ENCODE measurements at regions not wholly inside any gene's neighbourhood (a gene's known extent, or its start where the extent isn't known, plus 50 kb on each side); places are given as distances from the start of the nearest gene placed in this dataset.

DNA sequence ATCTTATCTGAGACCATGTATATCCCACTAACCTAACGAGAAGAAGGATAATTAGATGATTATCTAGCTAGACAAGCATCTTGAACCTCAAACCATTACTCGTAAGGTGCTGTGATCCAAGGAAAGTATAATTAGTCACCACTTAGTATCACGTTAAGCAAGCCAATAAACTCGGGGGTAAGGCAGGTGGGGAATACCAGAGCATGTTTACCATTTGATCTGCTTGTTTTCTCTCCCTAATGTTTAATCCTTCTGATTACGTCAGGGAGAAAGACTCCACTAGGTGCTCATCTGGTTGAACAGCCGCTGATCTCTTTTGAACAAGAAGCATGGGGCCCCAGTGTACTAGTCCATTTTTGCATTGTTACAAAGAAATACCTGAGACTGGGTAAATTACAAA lies 69.9 kb upstream of the SLC1A1 start:
- TF ChIP-seq, protein P1, sequence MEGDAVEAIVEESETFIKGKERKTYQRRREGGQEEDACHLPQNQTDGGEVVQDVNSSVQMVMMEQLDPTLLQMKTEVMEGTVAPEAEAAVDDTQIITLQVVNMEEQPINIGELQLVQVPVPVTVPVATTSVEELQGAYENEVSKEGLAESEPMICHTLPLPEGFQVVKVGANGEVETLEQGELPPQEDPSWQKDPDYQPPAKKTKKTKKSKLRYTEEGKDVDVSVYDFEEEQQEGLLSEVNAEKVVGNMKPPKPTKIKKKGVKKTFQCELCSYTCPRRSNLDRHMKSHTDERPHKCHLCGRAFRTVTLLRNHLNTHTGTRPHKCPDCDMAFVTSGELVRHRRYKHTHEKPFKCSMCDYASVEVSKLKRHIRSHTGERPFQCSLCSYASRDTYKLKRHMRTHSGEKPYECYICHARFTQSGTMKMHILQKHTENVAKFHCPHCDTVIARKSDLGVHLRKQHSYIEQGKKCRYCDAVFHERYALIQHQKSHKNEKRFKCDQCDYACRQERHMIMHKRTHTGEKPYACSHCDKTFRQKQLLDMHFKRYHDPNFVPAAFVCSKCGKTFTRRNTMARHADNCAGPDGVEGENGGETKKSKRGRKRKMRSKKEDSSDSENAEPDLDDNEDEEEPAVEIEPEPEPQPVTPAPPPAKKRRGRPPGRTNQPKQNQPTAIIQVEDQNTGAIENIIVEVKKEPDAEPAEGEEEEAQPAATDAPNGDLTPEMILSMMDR (IDR thresholded peaks at IDR 0.05): no peak
- TF ChIP-seq POLR2AphosphoS5 (IDR thresholded peaks at IDR 0.05; ENCODE audit: low read depth, low read length): no peak
- no peak for TF ChIP-seq RAD21 (IDR thresholded peaks at IDR 0.05; ENCODE audit: low read length)
- no peak for TF ChIP-seq FOSL2 (IDR thresholded peaks at IDR 0.05; ENCODE audit: borderline replicate concordance, low read depth)
- TF ChIP-seq, protein P2, sequence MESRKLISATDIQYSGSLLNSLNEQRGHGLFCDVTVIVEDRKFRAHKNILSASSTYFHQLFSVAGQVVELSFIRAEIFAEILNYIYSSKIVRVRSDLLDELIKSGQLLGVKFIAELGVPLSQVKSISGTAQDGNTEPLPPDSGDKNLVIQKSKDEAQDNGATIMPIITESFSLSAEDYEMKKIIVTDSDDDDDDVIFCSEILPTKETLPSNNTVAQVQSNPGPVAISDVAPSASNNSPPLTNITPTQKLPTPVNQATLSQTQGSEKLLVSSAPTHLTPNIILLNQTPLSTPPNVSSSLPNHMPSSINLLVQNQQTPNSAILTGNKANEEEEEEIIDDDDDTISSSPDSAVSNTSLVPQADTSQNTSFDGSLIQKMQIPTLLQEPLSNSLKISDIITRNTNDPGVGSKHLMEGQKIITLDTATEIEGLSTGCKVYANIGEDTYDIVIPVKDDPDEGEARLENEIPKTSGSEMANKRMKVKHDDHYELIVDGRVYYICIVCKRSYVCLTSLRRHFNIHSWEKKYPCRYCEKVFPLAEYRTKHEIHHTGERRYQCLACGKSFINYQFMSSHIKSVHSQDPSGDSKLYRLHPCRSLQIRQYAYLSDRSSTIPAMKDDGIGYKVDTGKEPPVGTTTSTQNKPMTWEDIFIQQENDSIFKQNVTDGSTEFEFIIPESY (IDR thresholded peaks at IDR 0.05; ENCODE audit: borderline replicate concordance, low read depth): no peak
- TF ChIP-seq, protein P3, sequence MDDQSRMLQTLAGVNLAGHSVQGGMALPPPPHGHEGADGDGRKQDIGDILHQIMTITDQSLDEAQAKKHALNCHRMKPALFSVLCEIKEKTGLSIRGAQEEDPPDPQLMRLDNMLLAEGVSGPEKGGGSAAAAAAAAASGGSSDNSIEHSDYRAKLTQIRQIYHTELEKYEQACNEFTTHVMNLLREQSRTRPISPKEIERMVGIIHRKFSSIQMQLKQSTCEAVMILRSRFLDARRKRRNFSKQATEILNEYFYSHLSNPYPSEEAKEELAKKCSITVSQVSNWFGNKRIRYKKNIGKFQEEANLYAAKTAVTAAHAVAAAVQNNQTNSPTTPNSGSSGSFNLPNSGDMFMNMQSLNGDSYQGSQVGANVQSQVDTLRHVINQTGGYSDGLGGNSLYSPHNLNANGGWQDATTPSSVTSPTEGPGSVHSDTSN (IDR thresholded peaks at IDR 0.05): no peak
- TF ChIP-seq, protein P4, sequence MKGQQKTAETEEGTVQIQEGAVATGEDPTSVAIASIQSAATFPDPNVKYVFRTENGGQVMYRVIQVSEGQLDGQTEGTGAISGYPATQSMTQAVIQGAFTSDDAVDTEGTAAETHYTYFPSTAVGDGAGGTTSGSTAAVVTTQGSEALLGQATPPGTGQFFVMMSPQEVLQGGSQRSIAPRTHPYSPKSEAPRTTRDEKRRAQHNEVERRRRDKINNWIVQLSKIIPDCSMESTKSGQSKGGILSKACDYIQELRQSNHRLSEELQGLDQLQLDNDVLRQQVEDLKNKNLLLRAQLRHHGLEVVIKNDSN (IDR thresholded peaks at IDR 0.05; ENCODE audit: borderline replicate concordance, low read depth): no peak
